ENCODE measurements at regions not wholly inside any gene's neighbourhood (a gene's known extent, or its start where the extent isn't known, plus 50 kb on each side); places are given as distances from the start of the nearest gene placed in this dataset.

GRCh38 chr17:33940769-33941370 lies 314.2 kb upstream of the CCL2 start:
- H3K4me1 ChIP-seq (replicated peaks in 1 of 2), result no peaks in the 10 kb centered on the region
- intact Hi-C loops (cut with DNase I), result no loop called here
- no peaks in the 10 kb centered on the region for H3K9me3 ChIP-seq (replicated peaks in 1 of 3)
- 68 to 78% (median 72%) methylated on average over 5 to 7 of the region's 7 CpGs for WGBS, 4 donors
- no peaks in the 10 kb centered on the region for H3K27me3 ChIP-seq
- no peak overlapping the region for H3K27ac ChIP-seq
- no peaks in the 10 kb centered on the region for H3K36me3 ChIP-seq (replicated peaks in 1 of 2)
- no peak for DNase-seq
- no peak overlapping the region for H3K4me3 ChIP-seq
- TF ChIP-seq POLR2A (IDR thresholded peaks at IDR 0.05) (no peak), CTCF (IDR thresholded peaks at IDR 0.05) (no peak)

DNA sequence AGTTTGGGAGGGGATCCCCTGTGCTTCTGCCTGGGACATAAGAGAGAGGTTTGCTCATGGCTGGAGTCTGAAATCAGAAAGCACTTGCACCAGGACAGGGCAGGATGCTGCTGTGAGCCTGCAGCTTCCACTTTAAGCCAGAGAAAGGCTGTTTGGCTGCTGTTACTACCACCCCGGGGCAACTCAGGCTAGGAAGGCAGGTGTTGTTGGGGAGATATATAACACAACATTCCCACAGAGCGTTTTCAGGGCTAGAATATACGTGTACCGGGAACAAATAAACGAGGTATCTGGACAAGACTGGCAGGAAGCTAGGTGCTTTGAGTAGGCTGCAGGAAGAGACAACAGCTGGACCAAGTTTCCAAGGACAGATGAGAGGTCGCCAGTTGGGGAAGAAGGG lies 313.3 kb upstream of the CCL2 start:
- Histone ChIP-seq H3K27me3 (no peaks in the 10 kb centered on the region), H3K9me3 (replicated peaks in 1 of 3) (no peaks in the 10 kb centered on the region), H3K4me1 (replicated peaks in 1 of 2) (no peaks in the 10 kb centered on the region), H3K27ac (no peak overlapping the region), H3K36me3 (replicated peaks in 1 of 2) (no peaks in the 10 kb centered on the region), H3K4me3 (no peak overlapping the region)
- WGBS, 4 donors, result 76 to 84% (median 79%) methylated on average over 6 of the region's 6 CpGs
- intact Hi-C loops (cut with DNase I), result no loop called here
- DNase-seq, result no peak
- TF ChIP-seq CTCF (IDR thresholded peaks at IDR 0.05), result no peak

- intact Hi-C loops (cut with DNase I), result no loop called here
- Histone ChIP-seq H3K27me3 (no peaks in the 10 kb centered on the region), H3K4me1 (replicated peaks in 1 of 2) (no peaks in the 10 kb centered on the region), H3K4me3 (no peak overlapping the region), H3K27ac (no peak overlapping the region), H3K9me3 (replicated peaks in 1 of 3) (no peaks in the 10 kb centered on the region), H3K36me3 (replicated peaks in 1 of 2) (no peaks in the 10 kb centered on the region)
- TF ChIP-seq CTCF (IDR thresholded peaks at IDR 0.05), result no peak
- no peak for TF ChIP-seq POLR2A (IDR thresholded peaks at IDR 0.05)
- no peak for DNase-seq
- 11 to 27% (median 21%) methylated on average over 4 of the region's 4 CpGs for WGBS, 4 donors
These were observed 312.7 kb upstream of the CCL2 start for GRCh38 chr17:33942414-33942813.

DNA sequence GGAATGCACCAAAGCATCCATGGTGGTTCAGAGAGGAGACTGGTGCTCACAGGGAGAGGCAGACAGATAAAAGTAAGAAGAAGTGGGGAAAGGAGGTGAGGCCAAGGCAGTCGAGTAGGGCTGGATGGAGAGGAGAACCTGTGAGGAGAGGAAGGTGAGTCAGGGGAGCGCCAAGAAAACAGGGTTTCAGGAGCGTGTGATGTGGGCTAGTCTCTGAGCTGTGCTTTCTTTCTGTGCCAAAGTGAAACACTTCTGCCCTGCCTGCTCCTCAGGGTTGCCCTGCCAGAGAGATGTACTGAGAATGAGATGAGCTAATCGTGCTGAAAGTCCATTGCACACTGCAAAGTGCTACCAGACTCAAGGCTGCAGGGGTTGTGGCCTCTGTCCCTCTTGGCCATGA lies 310.7 kb upstream of the CCL2 start:
- DNase-seq, result no peak
- no peaks in the 10 kb centered on the region for H3K27me3 ChIP-seq
- no peak overlapping the region for H3K27ac ChIP-seq
- no peaks in the 10 kb centered on the region for H3K4me1 ChIP-seq (replicated peaks in 1 of 2)
- H3K4me3 ChIP-seq, result no peak overlapping the region
- no peaks in the 10 kb centered on the region for H3K36me3 ChIP-seq (replicated peaks in 1 of 2)
- TF ChIP-seq POLR2A (IDR thresholded peaks at IDR 0.05) (no peak), CTCF (IDR thresholded peaks at IDR 0.05) (no peak)
- WGBS, 4 donors, result 59 to 68% (median 62%) methylated on average over 4 of the region's 4 CpGs
- no peaks in the 10 kb centered on the region for H3K9me3 ChIP-seq (replicated peaks in 1 of 3)
- intact Hi-C loops (cut with DNase I), result no loop called here
